Stimulated activated CD8-positive, alpha-beta memory T cell treated with anti-CD3 and anti-CD28 coated beads, Interleukin-15, amount 100 ng/mL, for 48 hours (primary cell): ENCODE measurements at regions not wholly inside any gene's neighbourhood (a gene's known extent, or its start where the extent isn't known, plus 50 kb on each side); places are given as distances from the start of the nearest gene placed in this dataset.

ENCODE experiments used
- DNase-seq, 2 donors: peaks; one replicate each; pipeline ENCODE4 v3.0.0-alpha.2; 2020; ENCODE audit warnings: low read depth in 2 of 2

DNA sequence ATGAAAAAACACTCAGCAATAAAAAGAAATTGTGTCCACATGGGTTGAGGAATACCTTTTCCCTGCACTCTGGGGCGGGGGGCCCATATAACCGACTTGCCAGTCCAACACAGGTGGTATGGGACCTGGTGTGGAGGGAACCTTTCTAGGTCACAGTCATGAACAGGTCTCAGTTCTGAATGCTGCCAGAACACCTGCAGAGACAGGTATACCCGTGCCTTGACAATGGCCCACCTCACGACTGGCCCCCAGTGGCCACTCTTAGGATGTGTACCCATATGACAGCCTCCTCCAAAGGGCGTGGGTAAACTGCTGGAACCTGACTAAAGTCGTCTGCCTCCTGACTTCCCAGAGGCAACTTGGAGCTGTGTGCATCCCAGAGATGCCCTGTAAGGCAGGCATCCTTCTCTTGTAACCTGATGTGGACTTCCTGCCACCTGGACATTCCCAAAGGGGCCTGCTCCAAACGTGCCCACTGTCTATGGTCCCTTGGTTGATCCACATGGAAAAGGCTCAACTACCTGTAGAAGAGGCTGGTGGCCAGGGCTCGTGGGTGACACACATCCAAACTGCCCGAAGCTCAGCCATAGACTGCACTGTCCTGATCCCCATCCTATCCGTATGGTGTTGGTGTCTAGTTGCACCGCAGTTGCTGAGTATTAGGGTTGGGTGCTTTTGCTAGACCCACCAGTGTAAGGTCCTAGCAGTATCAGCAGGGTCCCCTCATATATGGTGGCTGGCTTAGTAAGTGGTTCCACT lies 859.3 kb downstream of the BRD1 start:
- no peak for DNase-seq

DNA sequence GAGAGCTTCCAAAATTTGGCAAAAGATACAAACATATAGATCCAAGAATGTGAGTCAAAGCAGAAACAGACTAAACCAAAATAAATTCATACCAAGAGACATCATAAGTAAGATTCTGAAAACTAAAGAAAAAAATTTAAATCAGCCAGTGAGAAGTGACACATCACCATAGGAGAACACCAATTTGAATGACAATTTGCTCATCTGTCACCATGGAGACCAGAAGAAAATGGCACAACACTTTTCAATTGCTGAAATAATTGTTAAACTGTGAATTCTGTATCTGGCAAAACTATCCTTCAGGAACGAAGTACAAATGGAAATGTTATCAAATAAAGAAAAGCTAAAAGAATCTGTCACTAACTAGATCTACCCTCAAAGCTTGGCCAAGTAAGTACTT lies 864.3 kb downstream of the BRD1 start:
- DNase-seq = no peak

DNA sequence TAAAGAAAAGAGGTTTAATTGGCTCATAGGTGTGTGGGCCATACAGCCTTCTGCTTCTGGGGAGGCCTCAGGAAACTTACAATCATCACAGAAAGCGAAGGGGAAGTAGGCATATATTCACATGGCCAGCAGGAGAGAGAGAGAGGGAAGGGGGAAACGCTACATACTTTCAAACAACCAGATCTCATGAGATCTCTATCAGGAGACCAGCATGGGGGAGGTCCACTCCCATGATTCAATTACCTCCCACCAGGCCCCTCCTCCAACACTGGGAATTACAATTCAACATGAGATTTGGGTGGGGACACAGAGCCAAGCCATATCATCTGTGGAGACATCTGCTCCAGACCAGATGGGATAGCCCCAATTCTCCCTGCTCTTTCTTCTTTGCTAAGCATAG lies 866.0 kb downstream of the BRD1 start:
- no peak for DNase-seq

DNA sequence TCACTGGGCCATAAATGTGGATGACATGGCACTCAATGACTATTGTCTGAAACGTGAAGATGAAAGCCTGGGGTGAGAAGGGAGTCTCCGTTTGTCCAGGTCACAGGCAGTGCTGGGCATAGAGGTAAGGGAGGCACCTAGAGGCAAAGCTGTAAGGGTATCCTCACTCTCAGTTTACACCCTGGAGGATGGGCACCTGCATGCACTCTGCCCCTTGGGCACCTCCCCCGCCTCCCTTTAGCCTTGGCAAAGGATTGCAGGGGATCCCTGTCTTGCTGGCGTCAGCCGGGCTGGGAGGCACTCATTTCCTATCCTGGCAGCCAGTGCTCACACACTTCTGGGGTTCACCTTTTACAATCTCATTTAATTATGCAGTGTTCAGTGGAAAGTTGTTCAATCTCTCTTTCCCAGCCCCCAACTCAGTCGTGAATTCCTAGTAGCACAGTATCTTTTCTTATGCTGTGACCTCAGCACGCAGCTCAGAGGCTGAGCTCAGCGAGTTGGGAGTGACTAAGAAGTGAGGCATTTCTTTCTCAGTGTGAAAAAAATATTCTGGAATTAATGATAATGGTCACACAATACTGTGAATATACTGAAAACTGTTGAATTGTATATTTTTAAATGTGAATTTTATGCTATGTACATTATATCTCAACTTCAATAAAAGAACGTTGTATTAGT lies 866.6 kb downstream of the BRD1 start:
- no peak for DNase-seq

DNA sequence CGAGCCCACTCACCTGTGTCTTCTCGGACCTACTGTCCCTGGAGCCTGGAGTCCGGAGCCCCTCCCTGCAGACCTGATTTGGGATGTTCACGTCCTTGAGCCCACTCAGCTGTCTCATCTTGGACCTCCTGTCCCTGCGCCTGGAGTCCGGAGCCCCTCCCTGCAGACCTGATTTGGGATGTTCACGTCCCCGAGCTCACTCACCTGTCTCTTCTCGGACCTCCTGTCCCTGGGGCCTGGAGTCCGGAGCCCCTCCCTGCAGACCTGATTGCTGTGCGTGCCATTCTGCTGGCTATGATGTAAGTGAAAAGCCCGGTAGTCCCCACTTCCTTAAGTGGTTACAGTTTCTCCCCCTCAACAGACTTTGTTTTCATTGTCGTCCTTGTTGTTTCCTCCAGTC lies 867.1 kb downstream of the BRD1 start:
- no peak for DNase-seq

DNA sequence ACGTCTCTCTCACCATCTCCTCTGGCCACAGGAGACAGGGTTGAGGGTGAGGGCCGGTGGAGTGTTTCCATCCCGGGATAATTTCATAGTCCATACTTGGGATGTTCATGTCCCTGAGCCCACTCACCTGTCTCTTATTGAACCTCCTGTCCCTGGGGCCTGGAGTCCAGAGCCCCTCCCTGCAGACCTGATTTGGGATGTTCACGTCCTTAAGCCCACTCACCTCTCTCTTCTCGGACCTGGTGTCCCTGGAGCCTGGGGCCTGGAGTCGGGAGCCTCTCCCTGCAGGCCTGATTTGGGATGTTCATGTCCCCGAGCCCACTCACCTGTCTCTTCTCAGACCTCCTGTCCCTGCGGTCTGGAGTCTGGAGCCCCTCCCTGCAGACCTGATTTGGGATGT lies 868.2 kb downstream of the BRD1 start:
- no peak for DNase-seq

DNA sequence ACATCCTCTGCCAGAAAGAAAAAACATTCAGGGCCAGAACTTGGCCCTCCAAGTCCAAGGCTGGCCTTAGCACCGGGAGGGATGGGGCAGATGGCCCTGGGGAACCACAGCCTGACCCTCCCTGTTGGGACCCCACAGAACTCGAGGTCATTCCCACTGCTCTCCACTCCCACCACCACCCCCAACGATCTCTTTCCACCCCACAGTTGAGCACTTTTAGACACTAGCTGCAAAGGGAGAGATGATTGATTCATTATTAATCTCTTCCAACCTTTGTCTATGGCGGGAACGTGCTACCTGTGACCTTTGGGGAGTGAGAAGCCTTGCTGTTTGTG lies 869.7 kb downstream of the BRD1 start:
- DNase-seq = no peak

DNA sequence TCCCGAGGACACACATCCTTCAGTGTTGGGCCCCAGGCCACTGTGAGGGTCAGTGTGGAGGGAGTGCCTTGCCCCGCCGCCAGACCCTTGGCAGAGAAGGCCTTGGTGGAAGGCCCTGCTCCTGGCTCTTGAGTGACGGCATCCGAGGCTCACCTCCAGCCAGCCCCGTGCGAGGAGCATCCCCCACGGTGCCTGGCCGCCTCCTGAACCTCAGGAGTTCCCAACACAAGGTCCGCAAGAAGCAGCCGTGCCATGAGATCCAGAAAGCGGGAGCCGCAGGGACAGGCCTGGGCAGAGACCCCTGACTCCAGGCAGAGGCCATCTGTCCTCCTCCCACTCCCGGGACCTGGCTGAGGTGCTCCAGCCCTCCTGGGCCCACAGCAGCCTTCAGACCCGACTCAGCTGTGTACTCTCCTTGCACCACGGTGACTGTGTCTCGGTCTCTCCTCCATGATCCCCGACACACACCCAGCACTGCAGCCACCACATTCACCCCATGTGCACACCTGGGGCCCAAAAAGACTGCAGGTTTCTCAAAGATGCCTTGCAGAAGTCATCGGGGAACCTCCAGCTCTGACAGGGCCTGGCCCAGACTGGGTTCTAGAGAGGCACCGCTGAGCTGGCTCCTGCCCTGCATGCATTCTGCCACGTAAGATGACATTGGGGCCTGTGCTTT lies 870.2 kb downstream of the BRD1 start:
- DNase-seq = no peak

DNA sequence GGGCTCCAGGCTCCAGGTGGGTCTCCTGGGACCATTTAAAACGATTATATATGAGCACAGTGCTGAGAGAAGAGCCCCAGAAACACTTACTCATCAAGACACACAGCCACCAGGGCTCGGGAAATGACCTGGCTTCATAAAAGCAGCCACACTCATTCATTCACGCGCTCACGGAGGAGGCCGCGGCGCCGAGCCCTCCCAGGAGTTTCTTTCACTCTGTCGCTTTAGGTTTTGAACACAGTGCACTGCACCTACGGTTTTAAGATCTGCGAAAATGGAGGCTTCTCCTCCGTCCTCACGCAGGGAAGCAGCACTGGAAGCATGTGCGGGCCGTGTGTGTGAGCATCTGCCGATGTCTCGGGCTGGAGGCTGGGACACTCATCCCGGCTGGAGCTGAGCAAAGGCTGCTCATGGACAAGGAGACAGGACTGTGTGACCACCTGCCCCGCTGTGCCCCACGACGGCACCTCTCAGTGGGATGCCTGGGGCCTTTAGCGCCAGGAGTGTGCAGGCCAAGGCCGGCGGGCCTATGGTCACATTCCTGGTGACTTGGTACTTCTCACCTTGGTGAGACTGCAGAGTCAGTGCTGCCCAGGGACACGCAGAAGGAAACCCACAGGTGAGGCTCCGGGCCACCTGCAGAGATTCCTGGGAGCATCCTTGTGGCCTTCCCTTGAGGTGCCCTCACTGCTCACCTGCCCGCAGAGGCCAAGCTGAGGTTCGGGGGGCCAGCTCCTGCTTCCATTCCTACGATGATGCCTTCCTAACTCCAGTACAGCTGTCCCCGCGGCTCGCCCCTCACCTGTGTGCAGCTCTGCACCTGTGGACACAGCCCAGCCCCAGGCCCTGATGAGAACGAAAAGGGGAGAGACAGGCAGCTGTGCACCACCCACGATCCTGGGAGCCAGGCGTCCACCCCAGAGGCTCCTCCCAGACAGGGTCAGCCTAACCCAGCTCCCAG lies 872.0 kb downstream of the BRD1 start:
- DNase-seq = no peak

DNA sequence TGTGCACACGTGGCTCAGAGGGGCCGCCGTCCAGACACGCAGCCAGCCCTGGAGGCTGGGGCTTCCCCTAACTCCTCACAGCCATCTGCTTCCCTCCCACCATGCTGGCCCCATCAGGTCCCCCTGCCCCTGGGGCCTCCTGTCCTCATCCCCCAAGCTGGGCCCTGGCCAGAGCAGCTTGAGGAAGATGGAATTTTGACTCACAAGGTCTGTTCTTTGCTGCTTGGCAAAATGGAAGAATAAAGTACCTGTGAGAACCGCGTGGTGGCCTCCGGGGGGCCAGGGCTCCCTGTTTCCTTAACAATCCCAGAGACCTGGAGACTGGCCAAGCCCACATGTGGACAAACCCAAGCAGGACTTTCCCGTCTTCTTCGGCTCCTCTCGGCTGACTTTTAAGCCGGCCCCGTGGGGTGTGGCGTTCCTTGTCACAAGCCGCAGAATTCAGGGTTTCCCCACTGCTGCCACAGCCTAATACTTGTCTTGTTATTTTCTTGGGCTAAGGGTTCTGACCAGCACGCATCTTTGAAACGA lies 872.8 kb downstream of the BRD1 start:
- no peak for DNase-seq

DNA sequence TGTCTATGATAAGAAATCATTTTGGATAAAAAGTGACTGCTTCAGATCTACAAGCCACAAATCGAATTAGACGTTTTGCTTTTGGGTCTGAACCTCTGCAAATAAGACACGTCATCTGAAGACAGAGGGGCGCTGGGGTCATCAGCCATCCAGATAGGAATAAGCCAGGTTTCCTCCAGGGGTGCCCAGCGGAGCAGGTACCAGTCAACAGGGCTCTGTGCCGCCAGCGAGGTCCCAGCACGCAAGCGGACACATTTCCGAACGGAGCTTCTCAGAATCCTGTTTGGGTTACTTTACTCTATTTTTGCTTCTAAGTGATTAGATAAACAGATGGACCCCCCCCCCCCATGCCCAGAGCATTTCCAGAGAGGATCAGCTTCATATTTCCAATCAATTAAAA lies 873.8 kb downstream of the BRD1 start:
- DNase-seq = no peak

DNA sequence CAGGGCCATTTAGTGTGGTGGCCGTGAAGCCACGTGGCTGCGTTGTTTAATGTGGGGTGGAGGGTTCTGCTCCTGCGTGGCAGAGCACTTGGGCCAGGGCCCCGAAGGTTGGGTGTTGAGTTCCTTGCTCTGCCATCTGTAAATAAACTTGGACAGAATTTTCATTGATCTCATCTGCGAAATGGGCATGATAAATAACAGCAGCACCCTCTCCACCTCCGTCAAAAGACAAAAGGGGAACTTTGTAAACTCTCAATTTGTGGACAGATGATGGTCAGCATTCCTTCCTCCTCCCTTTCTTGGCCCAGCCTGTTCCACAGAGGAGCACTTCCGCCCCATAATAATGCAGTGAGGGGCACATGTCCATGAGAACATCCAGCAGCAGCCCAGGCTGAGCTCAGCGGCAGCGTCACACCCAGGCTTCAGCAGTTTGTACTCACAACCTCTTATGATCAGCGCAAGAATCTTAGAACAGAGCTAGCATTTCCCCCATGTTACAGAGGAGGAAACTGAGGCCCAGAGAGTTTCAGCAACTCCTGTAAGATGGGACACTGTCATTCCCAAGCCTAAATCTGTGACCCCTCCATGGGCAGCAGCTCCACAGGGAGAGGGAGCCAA lies 874.5 kb downstream of the BRD1 start:
- no peak for DNase-seq

DNA sequence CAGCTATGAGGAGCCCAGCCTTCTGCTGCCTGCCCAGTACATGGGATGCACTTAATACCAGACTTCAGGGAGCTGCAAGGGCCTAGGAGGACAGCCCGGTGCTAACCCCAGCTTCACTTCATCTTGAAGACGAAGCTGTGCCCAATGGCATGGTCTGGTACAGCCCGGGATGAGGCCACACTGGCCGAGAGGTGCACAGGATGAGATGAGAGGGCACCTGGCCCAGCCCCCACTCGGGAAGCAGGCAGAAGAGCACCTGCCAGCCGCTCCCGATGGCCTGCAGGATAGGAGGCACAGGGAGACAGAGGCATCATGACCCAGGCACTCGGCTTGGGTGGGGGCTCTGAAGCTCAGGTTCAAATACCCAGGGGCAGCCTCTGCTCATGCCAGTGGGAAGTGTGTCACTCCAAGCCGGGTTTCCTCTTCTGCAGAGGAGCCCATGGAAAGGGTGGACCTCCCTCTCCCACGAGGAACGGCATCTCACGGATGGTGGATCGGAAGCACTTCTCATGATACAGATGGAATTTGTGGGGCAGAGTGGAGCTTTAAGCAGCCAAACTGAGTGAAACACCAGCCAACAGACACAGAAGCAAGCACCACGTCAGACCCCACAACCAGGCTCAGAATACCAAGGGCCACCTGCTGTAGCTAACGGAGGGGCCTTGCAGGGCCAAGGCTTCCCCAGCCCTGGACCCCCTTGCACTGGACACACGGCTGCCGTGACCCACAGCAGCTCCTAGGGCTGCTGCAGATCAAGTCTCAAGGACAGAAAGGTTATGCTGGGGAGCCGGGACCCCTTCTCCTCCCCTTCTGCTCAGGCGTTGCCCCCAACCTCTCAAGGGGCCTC lies 875.2 kb downstream of the BRD1 start:
- no peak for DNase-seq

DNA sequence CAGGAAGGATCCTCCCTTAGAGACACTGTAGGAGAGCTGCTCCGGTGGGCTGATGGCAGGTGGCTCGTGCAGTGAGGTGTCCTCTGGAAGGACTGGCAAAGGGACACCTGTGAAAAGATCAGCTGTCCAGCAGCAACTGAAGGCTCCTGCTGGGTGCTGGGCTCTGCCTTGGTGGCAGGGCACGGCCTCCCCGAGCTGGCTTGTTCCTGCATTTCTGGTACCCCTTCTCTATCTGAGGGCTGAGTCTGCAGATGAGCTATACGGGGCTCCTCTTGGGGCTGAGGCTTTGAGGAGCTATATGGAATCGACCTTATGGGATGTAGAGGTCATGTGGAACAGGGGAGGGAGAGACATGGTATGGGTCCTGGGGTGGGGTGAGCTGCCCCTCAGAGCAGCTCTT lies 875.8 kb downstream of the BRD1 start:
- DNase-seq = no peak

DNA sequence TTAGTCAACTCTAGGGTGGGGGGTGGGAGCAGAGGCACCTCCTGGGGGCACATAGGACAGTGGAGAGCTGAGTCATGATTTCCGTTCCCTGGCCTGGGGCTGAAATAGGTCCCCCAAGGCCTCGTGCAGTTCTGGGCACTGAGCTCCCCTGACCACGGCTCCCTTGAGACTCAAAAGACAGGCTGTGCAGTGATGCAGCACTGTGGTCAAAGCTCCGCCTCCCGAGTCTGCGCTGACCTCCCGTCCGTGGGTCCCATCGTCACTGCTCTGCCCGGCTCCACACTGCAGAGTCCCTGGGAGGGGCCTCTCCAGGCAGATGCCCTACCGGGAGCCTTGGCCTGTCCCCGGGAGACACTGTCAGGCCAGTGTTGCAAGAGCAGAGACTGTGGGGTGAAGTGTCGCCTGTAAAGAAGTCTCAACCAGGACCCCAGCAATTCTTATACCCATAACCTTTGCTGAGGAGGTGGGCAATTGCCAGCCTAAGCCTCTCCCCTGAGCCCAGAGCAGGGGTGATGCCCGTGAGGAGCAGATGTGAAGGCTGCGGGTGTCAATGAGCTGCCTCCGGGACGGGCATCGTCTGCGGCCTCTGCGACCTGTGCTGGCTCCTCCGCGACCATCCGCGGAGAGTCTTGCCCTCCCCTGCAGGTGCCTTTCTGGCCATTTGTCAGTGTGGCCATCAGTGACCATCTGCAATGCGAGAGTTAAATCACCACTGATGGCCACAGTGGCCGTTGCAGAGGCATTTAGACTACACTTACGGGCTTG lies 877.3 kb downstream of the BRD1 start:
- no peak for DNase-seq

DNA sequence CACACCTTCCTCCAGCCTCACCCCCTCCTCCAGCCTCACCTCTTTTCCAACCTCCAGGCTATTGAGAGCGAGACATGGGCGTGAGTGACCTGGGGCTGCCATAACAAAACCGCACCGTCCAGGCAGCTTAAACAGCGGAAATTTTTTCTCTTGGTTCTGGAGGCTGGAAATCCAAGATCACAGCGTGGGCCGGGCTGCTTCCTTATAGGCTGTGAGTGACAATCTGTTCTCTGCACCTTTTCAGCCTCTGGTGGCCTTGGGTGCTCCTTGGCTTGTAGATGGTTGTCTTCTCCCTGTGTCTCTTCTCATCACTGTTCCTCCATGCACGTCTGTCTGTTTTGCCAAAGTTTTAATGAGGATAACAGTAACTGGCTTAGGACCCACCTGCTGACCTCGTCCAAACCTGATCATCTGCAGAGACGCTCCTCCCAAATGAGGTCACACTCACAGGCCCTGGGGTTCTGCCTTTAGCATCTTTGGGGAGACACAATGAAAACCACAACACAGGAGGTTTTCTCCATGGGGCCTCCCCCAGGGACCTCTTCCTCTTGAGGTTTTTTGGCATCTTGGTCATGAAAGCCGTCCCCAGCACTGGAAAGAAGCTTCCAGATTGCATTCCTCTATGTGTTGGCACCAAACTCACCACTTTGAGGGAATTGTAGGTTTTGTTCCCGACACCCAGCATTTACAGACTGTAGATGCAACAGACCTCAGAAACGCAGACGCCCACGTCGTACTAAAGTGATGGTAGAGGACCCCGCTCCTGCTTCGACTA lies 878.1 kb downstream of the BRD1 start:
- DNase-seq = no peak

DNA sequence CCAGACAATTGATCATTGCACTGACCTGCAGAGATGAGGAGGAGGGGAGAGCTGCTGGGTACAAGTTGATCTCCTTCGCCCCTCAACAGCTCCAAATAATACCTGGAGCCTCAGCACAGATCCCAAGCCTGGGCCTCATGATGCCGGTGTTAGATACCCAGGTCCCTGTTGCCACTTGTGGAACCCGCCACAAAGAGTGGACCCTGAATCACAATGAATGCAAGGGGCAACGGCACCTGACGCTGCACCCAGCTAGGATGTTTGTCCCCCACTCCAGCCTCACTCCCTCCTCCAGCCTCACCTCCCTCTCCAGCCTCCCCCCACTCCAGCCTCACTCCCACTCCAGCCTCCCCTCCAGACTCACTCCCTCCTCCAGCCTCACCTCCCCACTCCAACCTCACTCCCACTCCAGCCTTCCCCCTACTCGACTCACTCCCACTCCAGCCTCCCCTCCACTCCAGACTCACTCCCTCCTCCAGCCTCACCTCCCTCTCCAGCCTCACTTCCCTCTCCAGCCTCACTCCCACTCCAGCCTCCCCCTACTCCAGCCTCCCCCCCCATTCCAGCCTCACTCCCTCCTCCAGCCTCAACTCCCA lies 879.0 kb downstream of the BRD1 start:
- DNase-seq = no peak

DNA sequence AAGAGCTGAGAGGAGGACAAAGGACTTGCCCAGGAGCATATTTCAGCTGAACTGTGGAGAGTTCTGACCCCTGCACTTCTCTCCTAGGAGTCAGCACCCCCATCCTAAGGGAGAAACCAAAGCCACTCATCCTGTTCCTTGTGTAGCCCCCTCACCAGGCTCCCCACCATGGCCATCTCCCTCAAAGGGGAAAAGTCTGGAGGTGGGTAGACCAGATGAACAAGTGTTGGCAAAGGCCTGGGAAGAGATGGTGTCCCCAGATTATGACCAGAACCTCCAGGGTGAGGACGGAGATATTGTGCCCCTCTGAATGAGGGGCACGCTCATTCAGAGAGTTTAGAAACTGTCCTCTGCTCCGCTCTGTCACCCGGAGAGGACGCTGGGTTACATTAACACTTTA lies 880.0 kb downstream of the BRD1 start:
- no peak for DNase-seq
